GM12878 (cell line): ENCODE measurements at regions not wholly inside any gene's neighbourhood (a gene's known extent, or its start where the extent isn't known, plus 50 kb on each side); places are given as distances from the start of the nearest gene placed in this dataset.

ENCODE experiments used
- FOS ChIP-seq: IDR thresholded peaks from 3 replicates; pipeline ENCODE4 v1.6.1; 2011; ENCODE audit warnings: borderline replicate concordance; ENCODE audit not compliant: insufficient read length; ENCODE audit errors: extremely low read depth
- TF ChIP-seq, protein P1 (sequence below): IDR thresholded peaks from 2 replicates; pipeline ENCODE4 v1.6.1; 2011; ENCODE audit warnings: borderline replicate concordance, low read depth, mild to moderate bottlenecking, moderate library complexity, low read length; ENCODE audit not compliant: insufficient read depth, poor library complexity, severe bottlenecking
- TF ChIP-seq, protein P2 (sequence below), 3 experiments: IDR thresholded peaks in 2 of 3; conservative IDR thresholded peaks in 1 of 3; 2 replicates each; pipeline ENCODE4 v1.5.1; 2011; ENCODE audit warnings: low read depth in 3 of 3, low read length in 3 of 3, mild to moderate bottlenecking in 3 of 3, control low read depth in 2 of 3, moderate library complexity in 2 of 3, inconsistent platforms in 1 of 3, mixed read lengths in 1 of 3; ENCODE audit not compliant: control insufficient read depth in 2 of 3, insufficient read depth in 1 of 3; ENCODE audit errors: extremely low read depth in 1 of 3
- TF ChIP-seq, protein P3 (sequence below): IDR thresholded peaks from 2 replicates; pipeline ENCODE4 v1.6.1; 2011; ENCODE audit warnings: low read depth, mild to moderate bottlenecking, low read length, moderate library complexity, borderline replicate concordance; ENCODE audit errors: extremely low read depth

DNA sequence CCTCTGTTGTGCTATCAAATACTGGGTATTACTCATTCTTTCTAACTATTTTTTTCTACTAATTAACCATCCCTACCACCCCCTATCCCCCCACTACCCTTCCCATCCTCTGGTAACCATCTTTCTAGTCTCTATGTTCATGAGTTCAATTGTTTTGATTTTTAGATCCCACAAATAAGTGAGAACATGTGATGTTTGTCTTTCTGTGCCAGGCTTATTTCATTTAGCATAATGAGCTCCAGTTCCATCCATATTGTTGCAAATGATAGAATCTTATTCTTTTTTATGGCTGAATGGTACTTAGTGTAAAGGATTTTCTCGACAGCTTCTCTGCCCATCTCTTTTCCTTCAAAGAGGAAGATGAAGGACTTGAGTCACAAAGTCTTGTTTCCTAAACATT is 138.0 kb upstream of the CPHXL start:
- TF ChIP-seq, protein P1, sequence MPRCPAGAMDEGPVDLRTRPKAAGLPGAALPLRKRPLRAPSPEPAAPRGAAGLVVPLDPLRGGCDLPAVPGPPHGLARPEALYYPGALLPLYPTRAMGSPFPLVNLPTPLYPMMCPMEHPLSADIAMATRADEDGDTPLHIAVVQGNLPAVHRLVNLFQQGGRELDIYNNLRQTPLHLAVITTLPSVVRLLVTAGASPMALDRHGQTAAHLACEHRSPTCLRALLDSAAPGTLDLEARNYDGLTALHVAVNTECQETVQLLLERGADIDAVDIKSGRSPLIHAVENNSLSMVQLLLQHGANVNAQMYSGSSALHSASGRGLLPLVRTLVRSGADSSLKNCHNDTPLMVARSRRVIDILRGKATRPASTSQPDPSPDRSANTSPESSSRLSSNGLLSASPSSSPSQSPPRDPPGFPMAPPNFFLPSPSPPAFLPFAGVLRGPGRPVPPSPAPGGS = no peak
- TF ChIP-seq FOS = no peak
- TF ChIP-seq, protein P2, sequence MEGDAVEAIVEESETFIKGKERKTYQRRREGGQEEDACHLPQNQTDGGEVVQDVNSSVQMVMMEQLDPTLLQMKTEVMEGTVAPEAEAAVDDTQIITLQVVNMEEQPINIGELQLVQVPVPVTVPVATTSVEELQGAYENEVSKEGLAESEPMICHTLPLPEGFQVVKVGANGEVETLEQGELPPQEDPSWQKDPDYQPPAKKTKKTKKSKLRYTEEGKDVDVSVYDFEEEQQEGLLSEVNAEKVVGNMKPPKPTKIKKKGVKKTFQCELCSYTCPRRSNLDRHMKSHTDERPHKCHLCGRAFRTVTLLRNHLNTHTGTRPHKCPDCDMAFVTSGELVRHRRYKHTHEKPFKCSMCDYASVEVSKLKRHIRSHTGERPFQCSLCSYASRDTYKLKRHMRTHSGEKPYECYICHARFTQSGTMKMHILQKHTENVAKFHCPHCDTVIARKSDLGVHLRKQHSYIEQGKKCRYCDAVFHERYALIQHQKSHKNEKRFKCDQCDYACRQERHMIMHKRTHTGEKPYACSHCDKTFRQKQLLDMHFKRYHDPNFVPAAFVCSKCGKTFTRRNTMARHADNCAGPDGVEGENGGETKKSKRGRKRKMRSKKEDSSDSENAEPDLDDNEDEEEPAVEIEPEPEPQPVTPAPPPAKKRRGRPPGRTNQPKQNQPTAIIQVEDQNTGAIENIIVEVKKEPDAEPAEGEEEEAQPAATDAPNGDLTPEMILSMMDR (IDR thresholded peaks at IDR 0.05 in 2 of 3, conservative IDR thresholded peaks at IDR 0.05 in 1 of 3; ENCODE audit: control insufficient read depth in 2 of 3, extremely low read depth in 1 of 3, insufficient read depth in 1 of 3, low read depth in 3 of 3, low read length in 3 of 3) = no peak
- TF ChIP-seq, protein P3, sequence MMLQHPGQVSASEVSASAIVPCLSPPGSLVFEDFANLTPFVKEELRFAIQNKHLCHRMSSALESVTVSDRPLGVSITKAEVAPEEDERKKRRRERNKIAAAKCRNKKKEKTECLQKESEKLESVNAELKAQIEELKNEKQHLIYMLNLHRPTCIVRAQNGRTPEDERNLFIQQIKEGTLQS = no peak
